SK-N-MC (cell line): ENCODE measurements at regions not wholly inside any gene's neighbourhood (a gene's known extent, or its start where the extent isn't known, plus 50 kb on each side); places are given as distances from the start of the nearest gene placed in this dataset.

Experiments used
- DNase-seq: peaks from one replicate; pipeline ENCODE4 v3.0.0-alpha.2; 2011; ENCODE audit warnings: low read depth, low spot score
- H3K27ac ChIP-seq: fragments of 200-600 bp; sonication (generic); 2 replicates; pipeline ENCODE4 v1.5.1; 2016; ENCODE audit warnings: mixed run types
- H3K36me3 ChIP-seq: fragments of 200-600 bp; sonication (generic); 2 replicates; pipeline ENCODE4 v1.6.1; 2017; ENCODE audit warnings: antibody characterized with exemption, low read length, mixed read lengths; ENCODE audit not compliant: insufficient read depth
- H3K4me3 ChIP-seq: fragments of 200-600 bp; sonication (generic); 2 replicates; pipeline ENCODE4 v1.5.1; 2016
- H3K9ac ChIP-seq: fragments of 200-600 bp; sonication (generic); 2 replicates; pipeline ENCODE4 v1.8.0; 2017; ENCODE audit warnings: mixed run types, mixed read lengths; ENCODE audit not compliant: insufficient read length
- H3K9me3 ChIP-seq: fragments of 200-600 bp; sonication (generic); 2 replicates; pipeline ENCODE4 v1.6.1; 2017; ENCODE audit warnings: low read depth, mild to moderate bottlenecking, antibody characterized with exemption, low read length, moderate library complexity, mixed read lengths
- EZH2 ChIP-seq: fragments of 200-600 bp; sonication (generic); IDR thresholded peaks from one replicate; pipeline ENCODE4 v1.6.1; 2017; ENCODE audit warnings: antibody characterized with exemption
- FOXP2 ChIP-seq: optimal IDR thresholded peaks from 2 replicates; pipeline ENCODE3; 2011; ENCODE audit warnings: mild to moderate bottlenecking, moderate library complexity; ENCODE audit not compliant: insufficient read depth; ENCODE audit errors: extremely low read length, control extremely low read depth
- POLR2AphosphoS5 ChIP-seq: IDR thresholded peaks from 2 replicates; pipeline ENCODE4 v1.6.1; 2012; ENCODE audit warnings: mild to moderate bottlenecking, low read depth, low read length, borderline replicate concordance

DNA sequence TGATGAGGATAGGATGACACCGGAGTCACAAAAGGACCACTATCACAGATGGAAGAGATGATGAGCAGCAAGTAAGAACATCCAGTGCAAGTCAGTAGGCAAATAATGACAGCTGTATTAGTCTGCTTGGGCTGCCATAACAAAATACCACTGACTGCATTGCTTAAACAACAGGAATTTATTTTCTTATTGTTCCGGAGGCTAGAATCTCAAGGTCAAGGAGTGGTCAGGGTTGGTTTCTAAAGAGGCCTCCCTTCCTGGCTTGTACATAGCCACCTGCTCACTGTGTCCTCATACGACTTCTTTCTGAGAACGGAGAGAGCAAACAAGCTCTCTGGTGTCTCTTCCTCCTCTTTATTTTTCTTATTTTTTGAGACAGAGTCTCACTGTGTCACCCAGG, 380.7 kb downstream of the PLOD2 start:
- no peak overlapping the region for H3K27ac ChIP-seq
- no peak overlapping the region for H3K9ac ChIP-seq
- TF ChIP-seq EZH2 (no peak), FOXP2 (no peak), POLR2AphosphoS5 (no peak)
- no peak for DNase-seq
- no peaks in the 10 kb centered on the region for H3K9me3 ChIP-seq
- no peaks in the 10 kb centered on the region for H3K36me3 ChIP-seq
- H3K4me3 ChIP-seq: no peak overlapping the region

DNA sequence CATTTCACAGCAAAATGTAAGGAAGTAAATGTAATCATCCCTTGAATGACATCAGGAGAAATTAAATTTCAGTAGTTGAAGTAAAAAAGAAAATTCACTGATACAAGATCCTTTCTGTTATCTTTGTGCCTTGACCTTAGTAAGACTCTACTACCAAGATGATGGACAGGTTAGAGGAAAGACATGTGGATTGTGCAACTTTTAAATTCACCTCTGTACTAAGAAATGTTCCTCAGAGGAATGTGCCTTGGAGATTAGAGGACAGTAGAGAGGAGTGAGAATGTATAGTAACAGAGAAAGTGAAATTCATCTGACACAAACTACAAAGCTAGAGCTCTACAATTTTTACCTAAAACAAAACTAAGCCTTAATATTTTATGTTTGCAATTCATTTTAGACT, 375.3 kb downstream of the PLOD2 start:
- TF ChIP-seq EZH2: no peak
- TF ChIP-seq FOXP2: no peak
- TF ChIP-seq POLR2AphosphoS5: no peak
- H3K4me3 ChIP-seq: no peak overlapping the region
- no peak overlapping the region for H3K27ac ChIP-seq
- DNase-seq: no peak
- H3K9ac ChIP-seq: no peak overlapping the region
- no peaks in the 10 kb centered on the region for H3K36me3 ChIP-seq
- no peaks in the 10 kb centered on the region for H3K9me3 ChIP-seq

- no peak for DNase-seq
- Histone ChIP-seq H3K9me3 (no peaks in the 10 kb centered on the region), H3K9ac (no peak overlapping the region), H3K4me3 (no peak overlapping the region), H3K27ac (no peak overlapping the region), H3K36me3 (no peaks in the 10 kb centered on the region)
- no peak for TF ChIP-seq POLR2AphosphoS5
- no peak for TF ChIP-seq EZH2
- no peak for TF ChIP-seq FOXP2
Observed at GRCh38 chr3:145798007-145798406, 363.0 kb downstream of the PLOD2 start.

- peak overlapping the region; percentile 63 for H3K4me3 ChIP-seq
- H3K36me3 ChIP-seq: no peaks in the 10 kb centered on the region
- peak overlapping the region; percentile 93 for H3K27ac ChIP-seq
- TF ChIP-seq FOXP2: peak; percentile 57
- peak; percentile 44; the same call in 1 of the 2 replicates for TF ChIP-seq POLR2AphosphoS5
- TF ChIP-seq EZH2: no peak
- no peaks in the 10 kb centered on the region for H3K9me3 ChIP-seq
- H3K9ac ChIP-seq: peak overlapping the region; percentile 13
- DNase-seq: peak; percentile 87
Observed at GRCh38 chr3:145798696-145799537, 362.1 kb downstream of the PLOD2 start.

- no peak overlapping the region for H3K4me3 ChIP-seq
- no peaks in the 10 kb centered on the region for H3K9me3 ChIP-seq
- TF ChIP-seq FOXP2 (no peak), EZH2 (no peak), POLR2AphosphoS5 (no peak)
- no peaks in the 10 kb centered on the region for H3K36me3 ChIP-seq
- H3K27ac ChIP-seq: 0 out of 2 replicates have a peak overlapping the region, but pooled peaks have one; percentile 43
- no peak overlapping the region for H3K9ac ChIP-seq
- no peak for DNase-seq
Observed at GRCh38 chr3:145801696-145802095, 359.3 kb downstream of the PLOD2 start.

DNA sequence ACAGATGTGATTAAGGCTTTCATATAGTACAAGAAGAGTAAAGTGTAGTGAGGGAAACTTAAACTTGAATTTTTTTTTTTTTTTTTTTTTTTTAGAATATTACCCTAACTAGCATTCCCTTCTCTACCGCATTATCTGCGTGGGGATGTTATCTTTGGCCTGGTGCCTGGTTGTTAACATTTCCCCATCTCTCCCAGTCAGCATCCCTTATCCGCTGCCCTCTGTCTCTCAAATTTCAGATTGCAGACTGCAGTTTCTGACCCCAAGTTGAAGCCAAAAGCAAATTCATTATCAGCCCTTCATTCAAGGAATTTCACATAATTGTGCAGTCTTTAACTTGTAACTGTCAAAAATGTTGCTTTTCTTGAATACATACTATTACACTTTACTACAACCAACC, 353.0 kb downstream of the PLOD2 start:
- no peak overlapping the region for H3K27ac ChIP-seq
- TF ChIP-seq POLR2AphosphoS5: no peak
- TF ChIP-seq EZH2: no peak
- H3K4me3 ChIP-seq: no peak overlapping the region
- no peaks in the 10 kb centered on the region for H3K36me3 ChIP-seq
- H3K9ac ChIP-seq: no peak overlapping the region
- no peaks in the 10 kb centered on the region for H3K9me3 ChIP-seq
- no peak for DNase-seq

DNA sequence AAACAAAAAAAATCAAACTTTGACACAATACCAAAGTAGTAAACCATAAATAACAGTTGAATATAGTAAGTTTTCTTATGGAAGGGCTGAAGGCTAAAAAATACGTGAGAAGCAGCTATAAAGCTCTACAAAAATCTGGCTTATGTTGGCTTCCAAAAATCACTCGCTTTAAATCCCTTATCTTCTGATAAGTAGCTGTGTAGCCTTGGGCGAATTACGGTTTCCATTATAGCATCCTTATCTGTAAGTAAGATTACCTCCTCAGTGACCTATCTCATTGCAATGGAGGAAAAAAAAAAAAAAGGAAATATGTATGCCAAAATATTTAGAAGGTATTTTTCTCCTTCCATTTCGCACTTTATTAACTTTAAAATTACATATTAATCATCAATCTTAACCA, 348.6 kb downstream of the PLOD2 start:
- no peak overlapping the region for H3K27ac ChIP-seq
- no peak for TF ChIP-seq FOXP2
- no peak for TF ChIP-seq POLR2AphosphoS5
- no peak for TF ChIP-seq EZH2
- no peak for DNase-seq
- H3K9ac ChIP-seq: no peak overlapping the region
- H3K4me3 ChIP-seq: no peak overlapping the region
- H3K36me3 ChIP-seq: no peaks in the 10 kb centered on the region
- no peaks in the 10 kb centered on the region for H3K9me3 ChIP-seq

DNA sequence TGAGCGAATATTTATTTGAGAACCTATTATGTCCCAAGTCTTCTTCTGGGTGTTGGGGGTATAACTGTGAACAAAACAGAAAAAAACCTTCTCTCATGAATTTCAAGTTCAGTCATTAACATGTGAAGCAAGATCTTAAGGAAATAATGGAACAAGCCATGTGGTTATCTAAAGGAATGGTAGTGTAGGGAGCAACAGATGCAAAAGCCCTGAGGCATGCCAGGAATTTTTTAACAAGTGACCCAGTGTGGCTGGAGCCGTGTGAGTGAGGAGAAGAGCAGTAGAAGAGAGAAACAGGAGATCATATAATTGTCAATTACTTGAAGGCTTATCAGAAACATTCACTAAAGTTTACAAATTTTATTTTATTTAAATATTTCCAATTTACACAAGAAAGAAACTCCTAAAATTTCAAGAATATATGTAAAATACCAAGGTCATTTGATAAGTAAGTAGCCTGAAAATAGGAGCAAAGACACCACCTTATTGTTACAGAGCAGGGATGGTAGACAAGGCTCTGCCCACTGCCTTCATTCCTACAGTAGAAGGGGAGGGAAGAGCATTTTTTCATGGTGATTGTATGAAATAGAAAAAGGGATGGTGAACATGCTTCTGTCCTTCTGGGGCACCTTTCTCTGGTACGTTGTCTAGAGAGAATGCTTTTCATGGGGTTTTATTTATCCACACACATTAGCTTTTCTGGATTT, 345.1 kb downstream of the PLOD2 start:
- TF ChIP-seq FOXP2 (no peak), EZH2 (no peak), POLR2AphosphoS5 (no peak)
- no peaks in the 10 kb centered on the region for H3K9me3 ChIP-seq
- DNase-seq: no peak
- H3K4me3 ChIP-seq: no peak overlapping the region
- H3K27ac ChIP-seq: no peak overlapping the region
- no peak overlapping the region for H3K9ac ChIP-seq
- H3K36me3 ChIP-seq: no peaks in the 10 kb centered on the region
